CD4-positive, CD25-positive, alpha-beta regulatory T cell (primary cell): ENCODE measurements at regions not wholly inside any gene's neighbourhood (a gene's known extent, or its start where the extent isn't known, plus 50 kb on each side); places are given as distances from the start of the nearest gene placed in this dataset.
"Not testable (repeated sequence)": the region's sequence is repeated elsewhere in the genome, so short reads cannot be mapped to it uniquely, and the experiment has no call there.

Experiments
- ATAC-seq, 2 donors: fragments of 150-1000 bp; cut with Tn5 transposase; one replicate each; pipeline ENCODE4 v1.10.0; 2021; ENCODE audit warnings: low read depth in 2 of 2, moderate number of reproducible peaks in 2 of 2, moderate library complexity in 1 of 2
- DNase-seq, 3 donors: peaks; one replicate each; pipeline versions ENCODE4 v3.0.0 to v3.0.0-alpha.2; 2012 to 2022; ENCODE audit warnings: mixed read lengths in 1 of 3
- H3K27ac ChIP-seq: one replicate; pipeline ENCODE4 v1.7.0; 2013; ENCODE audit warnings: mild to moderate bottlenecking, low read length; ENCODE audit not compliant: insufficient read depth, poor library complexity, severe bottlenecking
- H3K27me3 ChIP-seq: one replicate; pipeline ENCODE4 v1.7.0; 2013; ENCODE audit warnings: low read length; ENCODE audit not compliant: control insufficient read depth, insufficient read depth
- H3K36me3 ChIP-seq: one replicate; pipeline ENCODE4 v1.7.0; 2013; ENCODE audit warnings: mild to moderate bottlenecking, low read length, moderate library complexity; ENCODE audit not compliant: control insufficient read depth, insufficient read depth
- H3K4me1 ChIP-seq: 2 replicates; pipeline ENCODE4 v1.7.0; 2013; ENCODE audit warnings: mild to moderate bottlenecking, low read length; ENCODE audit not compliant: insufficient read depth, control insufficient read depth, poor library complexity, severe bottlenecking
- H3K4me3 ChIP-seq: one replicate; pipeline ENCODE4 v1.7.0; 2013; ENCODE audit warnings: low read depth, mild to moderate bottlenecking, low read length, moderate library complexity
- H3K9me3 ChIP-seq, 2 experiments: 1 replicate in 1 of 2; 2 replicates in 1 of 2; pipeline ENCODE4 v1.7.0; 2013; ENCODE audit warnings: low read length in 2 of 2, mild to moderate bottlenecking in 1 of 2, moderate library complexity in 1 of 2; ENCODE audit not compliant: control insufficient read depth in 2 of 2
- H3K27ac Mint-ChIP-seq, 3 donors: one replicate each; pipeline ENCODE4 v1.8.0; 2020 to 2022; ENCODE audit warnings: mild to moderate bottlenecking in 3 of 3, mixed read lengths in 3 of 3, moderate library complexity in 2 of 3
- H3K27me3 Mint-ChIP-seq: one replicate; pipeline ENCODE4 v1.8.0; 2022; ENCODE audit warnings: mild to moderate bottlenecking, mixed read lengths
- H3K36me3 Mint-ChIP-seq: one replicate; pipeline ENCODE4 v1.8.0; 2020; ENCODE audit warnings: mixed read lengths
- H3K4me1 Mint-ChIP-seq, 4 donors: one replicate each; pipeline ENCODE4 v1.8.0; 2020 to 2022; ENCODE audit warnings: mixed read lengths in 4 of 4, mild to moderate bottlenecking in 1 of 4
- H3K4me3 Mint-ChIP-seq, 4 donors: one replicate each; pipeline ENCODE4 v1.8.0; 2020 to 2022; ENCODE audit warnings: mild to moderate bottlenecking in 4 of 4, mixed read lengths in 4 of 4, moderate library complexity in 3 of 4
- H3K9me3 Mint-ChIP-seq, 7 donors: one replicate each; pipeline ENCODE4 v1.8.0; 2020 to 2022; ENCODE audit warnings: mixed read lengths in 7 of 7, mild to moderate bottlenecking in 3 of 7, moderate library complexity in 2 of 7

GRCh38 chr15:79154483-79155135 is 64.0 kb upstream of the RASGRF1 start:
- peaks cover 18% of the 10 kb centered on the region for H3K27me3 Mint-ChIP-seq
- peaks cover 0 to 5% (median 0%) of the 10 kb centered on the region in 7 donors for H3K9me3 Mint-ChIP-seq
- Histone ChIP-seq H3K9me3 (no peaks in the 10 kb centered on the region), H3K27ac (no peak overlapping the region), H3K4me1 (no peaks in the 10 kb centered on the region), H3K36me3 (no peaks in the 10 kb centered on the region), H3K4me3 (no peak overlapping the region), H3K27me3 (peaks cover 2% of the 10 kb centered on the region)
- ATAC-seq (no peak), DNase-seq (no peak)
- H3K27ac Mint-ChIP-seq: no peak overlapping the region
- H3K36me3 Mint-ChIP-seq: no peaks in the 10 kb centered on the region
- no peaks in the 10 kb centered on the region for H3K4me1 Mint-ChIP-seq
- H3K4me3 Mint-ChIP-seq: no peak overlapping the region

- H3K4me1 ChIP-seq, H3K27ac ChIP-seq, H3K36me3 ChIP-seq, H3K4me3 ChIP-seq, DNase-seq, H3K27ac Mint-ChIP-seq, H3K4me1 Mint-ChIP-seq, ATAC-seq, H3K36me3 Mint-ChIP-seq, H3K4me3 Mint-ChIP-seq, H3K27me3 ChIP-seq: not testable (repeated sequence)
- peaks cover 2 to 42% (median 23%) of the 10 kb centered on the region in 7 donors for H3K9me3 Mint-ChIP-seq
- peaks cover 10 to 19% of the 10 kb centered on the region in 2 experiments for H3K9me3 ChIP-seq
- peaks cover 10% of the 10 kb centered on the region for H3K27me3 Mint-ChIP-seq
Observed at GRCh38 chr15:79144290-79144689, 53.7 kb upstream of the RASGRF1 start.

GRCh38 chr15:79140846-79141570 is 50.4 kb upstream of the RASGRF1 start:
- no peaks in the 10 kb centered on the region for H3K27me3 ChIP-seq
- peaks cover 6 to 9% of the 10 kb centered on the region in 2 experiments for H3K9me3 ChIP-seq
- Mint-ChIP-seq H3K4me3 (no peak overlapping the region), H3K4me1 (no peaks in the 10 kb centered on the region), H3K27me3 (peaks cover 23% of the 10 kb centered on the region), H3K9me3 (peaks cover 0 to 27% (median 15%) of the 10 kb centered on the region in 7 donors), H3K36me3 (no peaks in the 10 kb centered on the region), H3K27ac (no peak overlapping the region)
- H3K36me3 ChIP-seq: no peaks in the 10 kb centered on the region
- no peak overlapping the region for H3K4me3 ChIP-seq
- ATAC-seq (no peak), DNase-seq (no peak)
- no peak overlapping the region for H3K27ac ChIP-seq
- H3K4me1 ChIP-seq: no peaks in the 10 kb centered on the region
